ENCODE measurements at regions not wholly inside any gene's neighbourhood (a gene's known extent, or its start where the extent isn't known, plus 50 kb on each side); places are given as distances from the start of the nearest gene placed in this dataset.

DNA sequence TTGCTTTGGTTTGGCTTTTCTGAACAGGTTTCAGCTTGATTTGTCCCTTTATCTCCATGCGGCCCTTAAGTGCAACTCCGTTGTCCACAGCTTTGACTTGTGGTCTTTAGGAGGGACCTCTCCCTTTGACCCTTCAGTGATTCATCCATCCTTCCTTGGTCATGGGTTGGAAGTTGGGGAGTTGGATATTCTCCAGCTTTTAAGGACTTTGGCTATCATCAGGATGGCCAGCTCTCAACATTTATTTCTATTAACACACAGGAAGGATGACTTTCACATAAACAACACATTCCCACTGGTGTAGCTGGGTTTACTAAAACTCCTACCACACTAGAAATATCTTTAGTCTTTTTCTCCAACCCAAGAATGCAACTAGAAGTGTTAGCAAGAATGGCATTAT is 50.9 kb upstream of the E2F7 start:
- Histone ChIP-seq H3K4me3 (ENCODE audit: low read length) (no peak overlapping the region), H3K9ac (ENCODE audit: extremely low read depth, low read length, poor library complexity, severe bottlenecking) (no peak overlapping the region), H3K27me3 (ENCODE audit: control insufficient read depth, insufficient read depth, low read length, poor library complexity, severe bottlenecking) (no peaks in the 10 kb centered on the region), H3K36me3 (ENCODE audit: control insufficient read depth, insufficient read depth, low read length) (no peaks in the 10 kb centered on the region), H3K4me1 (ENCODE audit: control insufficient read depth, insufficient read depth, low read length) (no peaks in the 10 kb centered on the region), H3K27ac (ENCODE audit: low read depth, low read length) (no peak overlapping the region), H3K9me3 (ENCODE audit: control insufficient read depth, low read length) (no peaks in the 10 kb centered on the region)
- H3K4me3 Mint-ChIP-seq: no peak overlapping the region
- no peaks in the 10 kb centered on the region for H3K27me3 Mint-ChIP-seq (ENCODE audit: insufficient read depth)
- H3K36me3 Mint-ChIP-seq (ENCODE audit: low read depth): no peaks in the 10 kb centered on the region
- H3K4me1 Mint-ChIP-seq: no peaks in the 10 kb centered on the region
- no peak overlapping the region for H3K27ac Mint-ChIP-seq
- DNase-seq: no peak
- TF ChIP-seq, protein P1, sequence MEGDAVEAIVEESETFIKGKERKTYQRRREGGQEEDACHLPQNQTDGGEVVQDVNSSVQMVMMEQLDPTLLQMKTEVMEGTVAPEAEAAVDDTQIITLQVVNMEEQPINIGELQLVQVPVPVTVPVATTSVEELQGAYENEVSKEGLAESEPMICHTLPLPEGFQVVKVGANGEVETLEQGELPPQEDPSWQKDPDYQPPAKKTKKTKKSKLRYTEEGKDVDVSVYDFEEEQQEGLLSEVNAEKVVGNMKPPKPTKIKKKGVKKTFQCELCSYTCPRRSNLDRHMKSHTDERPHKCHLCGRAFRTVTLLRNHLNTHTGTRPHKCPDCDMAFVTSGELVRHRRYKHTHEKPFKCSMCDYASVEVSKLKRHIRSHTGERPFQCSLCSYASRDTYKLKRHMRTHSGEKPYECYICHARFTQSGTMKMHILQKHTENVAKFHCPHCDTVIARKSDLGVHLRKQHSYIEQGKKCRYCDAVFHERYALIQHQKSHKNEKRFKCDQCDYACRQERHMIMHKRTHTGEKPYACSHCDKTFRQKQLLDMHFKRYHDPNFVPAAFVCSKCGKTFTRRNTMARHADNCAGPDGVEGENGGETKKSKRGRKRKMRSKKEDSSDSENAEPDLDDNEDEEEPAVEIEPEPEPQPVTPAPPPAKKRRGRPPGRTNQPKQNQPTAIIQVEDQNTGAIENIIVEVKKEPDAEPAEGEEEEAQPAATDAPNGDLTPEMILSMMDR (conservative IDR thresholded peaks at IDR 0.05): no peak
- peaks cover under 1% of the 10 kb centered on the region for H3K9me3 Mint-ChIP-seq
- WGBS, 2 experiments (ENCODE audit: insufficient coverage in 1 of 2, insufficient read length in 1 of 2): 71% methylated on average over 2 of the region's 2 CpGs; no CpG with 5 or more reads in 1 of the 2 experiments

GRCh38 chr12:77115471-77115870 is 50.1 kb upstream of the E2F7 start:
- Histone ChIP-seq H3K36me3 (ENCODE audit: control insufficient read depth, insufficient read depth, low read length) (no peaks in the 10 kb centered on the region), H3K27me3 (ENCODE audit: control insufficient read depth, insufficient read depth, low read length, poor library complexity, severe bottlenecking) (no peaks in the 10 kb centered on the region), H3K27ac (ENCODE audit: low read depth, low read length) (no peak overlapping the region), H3K4me1 (ENCODE audit: control insufficient read depth, insufficient read depth, low read length) (no peaks in the 10 kb centered on the region), H3K4me3 (ENCODE audit: low read length) (no peak overlapping the region), H3K9me3 (ENCODE audit: control insufficient read depth, low read length) (no peaks in the 10 kb centered on the region), H3K9ac (ENCODE audit: extremely low read depth, low read length, poor library complexity, severe bottlenecking) (no peak overlapping the region)
- TF ChIP-seq, protein P1 (conservative IDR thresholded peaks at IDR 0.05): no peak
- Mint-ChIP-seq H3K9me3 (peaks cover 8% of the 10 kb centered on the region), H3K4me1 (no peaks in the 10 kb centered on the region), H3K36me3 (ENCODE audit: low read depth) (no peaks in the 10 kb centered on the region), H3K27ac (no peak overlapping the region), H3K4me3 (no peak overlapping the region), H3K27me3 (ENCODE audit: insufficient read depth) (no peaks in the 10 kb centered on the region)
- DNase-seq: no peak
- WGBS, 2 experiments (ENCODE audit: insufficient coverage in 1 of 2, insufficient read length in 1 of 2): 100% methylated on average over 1 of the region's 1 CpG; no CpG with 5 or more reads in 1 of the 2 experiments
